ENCODE measurements at regions not wholly inside any gene's neighbourhood (a gene's known extent, or its start where the extent isn't known, plus 50 kb on each side); places are given as distances from the start of the nearest gene placed in this dataset.
A peak's percentile ranks its signal among the peaks of the same experiment; 100 is the strongest.

- intact Hi-C loops (cut with micrococcal nuclease; ENCODE audit: unreplicated experiment), result no loop called here
- Mint-ChIP-seq H3K4me1 (ENCODE audit: low read depth, unreplicated experiment) (peaks cover 8% of the 10 kb centered on the region), H3K9me3 (ENCODE audit: low read depth, unreplicated experiment) (no peaks in the 10 kb centered on the region), H3K36me3 (ENCODE audit: insufficient read depth, unreplicated experiment) (no peaks in the 10 kb centered on the region), H3K27me3 (ENCODE audit: unreplicated experiment) (peaks cover 75% of the 10 kb centered on the region), H3K27ac (ENCODE audit: unreplicated experiment) (no peak overlapping the region), H3K4me3 (ENCODE audit: low read depth, unreplicated experiment) (no peak overlapping the region)
- BruUV-seq (replicated peaks), result no TSS peak
- CTCF ChIA-PET, result no interaction called here
- no peak for DNase-seq
- no peak for TF ChIP-seq CTCF (IDR thresholded peaks at IDR 0.05; ENCODE audit: unreplicated experiment)
These were observed 86.1 kb upstream of the SEPTIN5 start for GRCh38 chr22:19628038-19628776.

GRCh38 chr22:19629331-19629719 lies 85.0 kb upstream of the SEPTIN5 start:
- Mint-ChIP-seq H3K4me1 (ENCODE audit: low read depth, unreplicated experiment) (peaks cover 8% of the 10 kb centered on the region), H3K4me3 (ENCODE audit: low read depth, unreplicated experiment) (no peak overlapping the region), H3K27me3 (ENCODE audit: unreplicated experiment) (peaks cover 82% of the 10 kb centered on the region), H3K27ac (ENCODE audit: unreplicated experiment) (no peak overlapping the region), H3K36me3 (ENCODE audit: insufficient read depth, unreplicated experiment) (no peaks in the 10 kb centered on the region), H3K9me3 (ENCODE audit: low read depth, unreplicated experiment) (no peaks in the 10 kb centered on the region)
- CTCF ChIA-PET, result interaction anchor here (0.7 to 1.5 kb wide), 13 partner anchors 9 to 673 kb away, joined by 3 to 7 read pairs (median 5); partner anchors contain the start of genes CDC45, ESS2 and SLC25A1
- DNase-seq, result no peak
- intact Hi-C loops (cut with micrococcal nuclease; ENCODE audit: unreplicated experiment), result no loop called here
- BruUV-seq (replicated peaks), result no TSS peak
- TF ChIP-seq CTCF (IDR thresholded peaks at IDR 0.05; ENCODE audit: unreplicated experiment), result no peak

- no TSS peak for BruUV-seq (replicated peaks)
- intact Hi-C loops (cut with micrococcal nuclease; ENCODE audit: unreplicated experiment), result loop anchor here (5.0 kb wide), 2 partner anchors 87 to 328 kb away; no protein-coding TSS in a partner anchor
- peaks cover 83% of the 10 kb centered on the region for H3K27me3 Mint-ChIP-seq (ENCODE audit: unreplicated experiment)
- peak; percentile 86 for DNase-seq
- no peaks in the 10 kb centered on the region for H3K9me3 Mint-ChIP-seq (ENCODE audit: low read depth, unreplicated experiment)
- no peak overlapping the region for H3K4me3 Mint-ChIP-seq (ENCODE audit: low read depth, unreplicated experiment)
- peaks cover 8% of the 10 kb centered on the region for H3K4me1 Mint-ChIP-seq (ENCODE audit: low read depth, unreplicated experiment)
- H3K36me3 Mint-ChIP-seq (ENCODE audit: insufficient read depth, unreplicated experiment), result no peaks in the 10 kb centered on the region
- CTCF ChIA-PET, result interaction anchor here (0.7 to 1.5 kb wide), 15 partner anchors 9 to 674 kb away, joined by 3 to 7 read pairs (median 4); partner anchors contain the start of genes CDC45, ESS2 and SLC25A1
- no peak overlapping the region for H3K27ac Mint-ChIP-seq (ENCODE audit: unreplicated experiment)
- peak; percentile 96 for TF ChIP-seq CTCF (IDR thresholded peaks at IDR 0.05; ENCODE audit: unreplicated experiment)
These were observed 84.4 kb upstream of the SEPTIN5 start for GRCh38 chr22:19629720-19630419.

GRCh38 chr22:19630614-19631013 lies 83.7 kb upstream of the SEPTIN5 start:
- TF ChIP-seq CTCF (IDR thresholded peaks at IDR 0.05; ENCODE audit: unreplicated experiment), result no peak
- no TSS peak for BruUV-seq (replicated peaks)
- intact Hi-C loops (cut with micrococcal nuclease; ENCODE audit: unreplicated experiment), result loop anchor here (5.0 kb wide), 2 partner anchors 87 to 328 kb away; no protein-coding TSS in a partner anchor
- H3K4me1 Mint-ChIP-seq (ENCODE audit: low read depth, unreplicated experiment), result peaks cover 8% of the 10 kb centered on the region
- CTCF ChIA-PET, result interaction anchor here (0.7 to 1.5 kb wide), 10 partner anchors 8 to 486 kb away, joined by 4 to 7 read pairs (median 6); partner anchors contain the start of genes CDC45, ESS2 and SLC25A1
- peaks cover 78% of the 10 kb centered on the region for H3K27me3 Mint-ChIP-seq (ENCODE audit: unreplicated experiment)
- H3K27ac Mint-ChIP-seq (ENCODE audit: unreplicated experiment), result no peak overlapping the region
- no peak overlapping the region for H3K4me3 Mint-ChIP-seq (ENCODE audit: low read depth, unreplicated experiment)
- no peaks in the 10 kb centered on the region for H3K9me3 Mint-ChIP-seq (ENCODE audit: low read depth, unreplicated experiment)
- no peak for DNase-seq
- no peaks in the 10 kb centered on the region for H3K36me3 Mint-ChIP-seq (ENCODE audit: insufficient read depth, unreplicated experiment)

All from Calu3 (cell line).